ENCODE measurements at regions not wholly inside any gene's neighbourhood (a gene's known extent, or its start where the extent isn't known, plus 50 kb on each side); places are given as distances from the start of the nearest gene placed in this dataset.

DNA sequence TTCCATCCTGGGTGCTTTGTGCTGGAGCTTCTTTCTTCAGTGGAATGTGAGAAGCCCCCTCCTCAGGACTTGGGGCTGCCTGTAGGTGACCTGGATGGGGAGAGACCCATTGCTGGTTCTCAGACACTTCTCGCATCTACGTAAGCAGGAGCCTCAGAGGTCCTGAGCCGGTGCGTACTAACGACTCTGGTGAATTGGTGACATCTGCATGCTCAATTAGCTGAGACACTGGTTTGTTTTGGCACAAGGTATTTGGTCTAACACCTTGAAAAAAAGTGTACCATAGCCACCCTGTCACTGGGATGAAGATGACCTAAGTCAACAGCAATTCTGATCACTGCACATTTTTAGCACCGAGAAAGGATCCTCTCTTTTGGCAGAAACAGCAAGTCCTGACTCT, 57.7 kb downstream of the LRRC30 start:
- no peak overlapping the region for H3K4me3 Mint-ChIP-seq
- no peak for ATAC-seq
- no peaks in the 10 kb centered on the region for H3K27me3 Mint-ChIP-seq
- DNase-seq, result no peak
- CTCF ChIA-PET, result interaction anchor here (0.6 kb wide), 1 partner anchor 632 kb away, joined by 3 read pairs; no protein-coding TSS in a partner anchor
- H3K36me3 Mint-ChIP-seq (ENCODE audit: low read depth), result no peaks in the 10 kb centered on the region
- POLR2A ChIA-PET, result no interaction called here
- intact Hi-C loops (cut with DNase I, micrococcal nuclease), result no loop called here
- H3K27ac Mint-ChIP-seq, result no peak overlapping the region
- H3K9me3 Mint-ChIP-seq (ENCODE audit: low read depth), result no peaks in the 10 kb centered on the region
- no peaks in the 10 kb centered on the region for H3K4me1 Mint-ChIP-seq

- intact Hi-C loops (cut with DNase I, micrococcal nuclease), result no loop called here
- peaks cover 3% of the 10 kb centered on the region for H3K27me3 Mint-ChIP-seq
- POLR2A ChIA-PET, result no interaction called here
- H3K36me3 Mint-ChIP-seq (ENCODE audit: low read depth), result peaks cover 3% of the 10 kb centered on the region
- ATAC-seq, result no peak
- no peak overlapping the region for H3K27ac Mint-ChIP-seq
- CTCF ChIA-PET, result no interaction called here
- peaks cover 3% of the 10 kb centered on the region for H3K9me3 Mint-ChIP-seq (ENCODE audit: low read depth)
- no peaks in the 10 kb centered on the region for H3K4me1 Mint-ChIP-seq
- no peak overlapping the region for H3K4me3 Mint-ChIP-seq
- DNase-seq, result no peak
Measured at GRCh38 chr18:7290077-7290476, 59.2 kb downstream of the LRRC30 start.

DNA sequence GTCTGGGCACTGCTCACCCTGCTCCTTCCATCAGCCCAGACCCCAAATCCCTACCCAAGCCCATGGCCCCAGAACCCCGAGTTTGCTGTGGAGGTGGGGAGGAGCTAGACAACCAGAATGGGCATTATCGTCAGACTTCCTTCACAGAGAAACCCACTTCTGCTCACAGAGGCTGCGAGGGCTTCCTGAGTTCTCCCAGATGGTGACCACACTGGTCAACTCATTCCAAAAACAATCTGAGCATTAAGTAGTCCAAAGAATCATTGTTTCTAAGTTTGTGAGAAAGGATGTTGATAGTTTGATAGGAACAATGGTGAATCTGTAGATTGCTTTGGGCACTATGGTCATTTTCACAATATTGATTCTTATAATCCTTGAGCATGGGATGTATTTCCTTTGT, 60.2 kb downstream of the LRRC30 start:
- no peak overlapping the region for H3K4me3 Mint-ChIP-seq
- ChIA-PET CTCF (no interaction called here), POLR2A (no interaction called here)
- no peak overlapping the region for H3K27ac Mint-ChIP-seq
- intact Hi-C loops (cut with DNase I, micrococcal nuclease), result no loop called here
- H3K36me3 Mint-ChIP-seq (ENCODE audit: low read depth), result peaks cover 3% of the 10 kb centered on the region
- peaks cover 10% of the 10 kb centered on the region for H3K9me3 Mint-ChIP-seq (ENCODE audit: low read depth)
- H3K27me3 Mint-ChIP-seq, result peaks cover 3% of the 10 kb centered on the region
- DNase-seq (no peak), ATAC-seq (no peak)
- no peaks in the 10 kb centered on the region for H3K4me1 Mint-ChIP-seq

DNA sequence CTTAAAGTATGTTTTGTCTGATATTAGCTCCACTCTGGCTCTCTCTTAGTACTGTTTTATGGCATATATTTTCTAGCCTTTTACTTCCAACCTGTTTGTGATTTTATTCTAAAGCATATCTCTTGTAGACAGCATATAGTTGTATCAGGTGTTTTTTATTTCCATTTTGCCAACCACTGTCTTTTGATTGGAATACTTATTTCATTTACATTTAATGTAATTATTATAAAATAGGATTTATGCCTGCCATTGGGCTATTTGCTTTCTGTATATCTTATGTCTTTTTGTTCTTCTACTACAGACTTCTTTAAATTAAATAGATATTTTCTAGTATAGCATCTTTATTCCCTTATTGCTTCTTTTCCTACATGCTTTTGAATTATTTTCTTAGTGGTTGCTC, 67.3 kb downstream of the LRRC30 start:
- Mint-ChIP-seq H3K9me3 (ENCODE audit: low read depth) (peaks cover 25% of the 10 kb centered on the region), H3K27me3 (peaks cover 3% of the 10 kb centered on the region), H3K4me3 (no peak overlapping the region), H3K4me1 (no peaks in the 10 kb centered on the region), H3K27ac (no peak overlapping the region), H3K36me3 (ENCODE audit: low read depth) (peaks cover 3% of the 10 kb centered on the region)
- intact Hi-C loops (cut with DNase I, micrococcal nuclease), result no loop called here
- ATAC-seq (no peak), DNase-seq (no peak)
- ChIA-PET CTCF (no interaction called here), POLR2A (no interaction called here)

- ATAC-seq (no peak), DNase-seq (no peak)
- no peak overlapping the region for H3K27ac Mint-ChIP-seq
- no peaks in the 10 kb centered on the region for H3K36me3 Mint-ChIP-seq (ENCODE audit: low read depth)
- no peak overlapping the region for H3K4me3 Mint-ChIP-seq
- ChIA-PET CTCF (no interaction called here), POLR2A (no interaction called here)
- no peaks in the 10 kb centered on the region for H3K27me3 Mint-ChIP-seq
- no peaks in the 10 kb centered on the region for H3K4me1 Mint-ChIP-seq
- H3K9me3 Mint-ChIP-seq (ENCODE audit: low read depth), result peaks cover 15% of the 10 kb centered on the region
- intact Hi-C loops (cut with DNase I, micrococcal nuclease), result no loop called here
Measured at GRCh38 chr18:7301094-7301493, 70.2 kb downstream of the LRRC30 start.

DNA sequence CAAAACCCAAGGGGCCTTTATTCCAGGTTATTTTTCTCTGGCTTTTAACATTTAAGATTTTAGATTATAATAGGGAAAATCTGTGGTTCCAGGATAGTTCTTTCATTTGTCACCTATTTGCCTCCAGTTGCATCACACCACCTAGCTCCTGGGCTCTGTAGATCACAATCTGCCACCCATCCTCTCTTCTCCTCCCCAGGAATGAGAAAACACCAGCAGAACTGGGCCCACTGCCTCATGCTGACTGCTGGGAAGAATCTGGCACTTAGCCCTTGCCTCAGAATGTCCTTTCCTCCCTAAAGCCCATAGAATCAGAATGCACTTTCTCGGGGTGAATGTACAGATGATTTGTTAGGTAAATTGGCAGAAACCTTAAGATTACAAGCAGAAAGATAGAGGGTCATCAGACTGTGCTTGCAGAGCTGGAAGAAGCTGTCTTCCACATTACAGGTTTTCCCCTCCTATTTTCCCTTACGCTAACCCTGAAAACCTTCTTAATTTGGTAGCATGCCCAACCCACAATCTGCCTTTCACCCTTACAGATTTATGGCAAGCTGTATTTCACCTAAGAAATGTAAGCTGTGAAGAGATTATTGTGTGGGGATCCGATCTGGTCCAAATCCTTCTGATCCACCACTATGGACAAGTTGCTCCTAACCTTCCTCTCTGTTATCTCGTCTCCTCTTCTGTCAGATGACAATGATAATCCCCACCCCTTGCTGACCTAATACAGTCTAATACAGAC, 72.6 kb downstream of the LRRC30 start:
- ATAC-seq, result no peak
- no peaks in the 10 kb centered on the region for H3K36me3 Mint-ChIP-seq (ENCODE audit: low read depth)
- no peaks in the 10 kb centered on the region for H3K27me3 Mint-ChIP-seq
- no peak overlapping the region for H3K27ac Mint-ChIP-seq
- no peak for DNase-seq
- POLR2A ChIA-PET, result no interaction called here
- intact Hi-C loops (cut with DNase I, micrococcal nuclease), result no loop called here
- CTCF ChIA-PET, result no interaction called here
- no peak overlapping the region for H3K4me3 Mint-ChIP-seq
- H3K9me3 Mint-ChIP-seq (ENCODE audit: low read depth), result peaks cover 7% of the 10 kb centered on the region
- H3K4me1 Mint-ChIP-seq, result no peaks in the 10 kb centered on the region

- H3K27ac Mint-ChIP-seq, result no peak overlapping the region
- CTCF ChIA-PET, result no interaction called here
- intact Hi-C loops (cut with DNase I, micrococcal nuclease), result no loop called here
Measured at GRCh38 chr18:7304061-7304370, 73.1 kb downstream of the LRRC30 start.

DNA sequence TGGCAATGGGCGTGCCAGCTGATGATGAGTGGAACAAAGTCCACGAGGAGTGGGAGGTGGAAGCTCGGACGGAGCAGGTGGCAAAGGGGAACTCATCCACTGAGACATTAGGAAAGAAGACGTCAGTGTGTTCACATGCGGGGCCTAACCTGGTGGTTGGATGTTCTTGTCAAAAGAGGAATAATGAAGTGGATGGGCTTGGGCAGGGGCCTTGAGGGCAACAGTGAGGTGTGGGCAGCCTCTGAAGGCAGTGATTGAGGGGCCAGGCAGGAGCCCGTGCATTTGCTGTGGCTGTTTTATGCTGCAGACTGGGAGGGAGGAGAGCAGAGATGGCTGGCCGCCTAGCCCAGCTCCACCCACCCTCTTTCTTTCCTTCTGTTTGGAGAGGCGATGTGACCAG, 74.5 kb downstream of the LRRC30 start:
- intact Hi-C loops (cut with DNase I, micrococcal nuclease), result no loop called here

More at GRCh38 chr18:7304061-7304370, 73.1 kb downstream of the LRRC30 start:
- ATAC-seq (no peak), DNase-seq (no peak)
- H3K27me3 Mint-ChIP-seq, result no peaks in the 10 kb centered on the region
- H3K4me1 Mint-ChIP-seq, result no peaks in the 10 kb centered on the region
- POLR2A ChIA-PET, result no interaction called here
- peaks cover 7% of the 10 kb centered on the region for H3K9me3 Mint-ChIP-seq (ENCODE audit: low read depth)
- no peaks in the 10 kb centered on the region for H3K36me3 Mint-ChIP-seq (ENCODE audit: low read depth)
- H3K4me3 Mint-ChIP-seq, result no peak overlapping the region

DNA sequence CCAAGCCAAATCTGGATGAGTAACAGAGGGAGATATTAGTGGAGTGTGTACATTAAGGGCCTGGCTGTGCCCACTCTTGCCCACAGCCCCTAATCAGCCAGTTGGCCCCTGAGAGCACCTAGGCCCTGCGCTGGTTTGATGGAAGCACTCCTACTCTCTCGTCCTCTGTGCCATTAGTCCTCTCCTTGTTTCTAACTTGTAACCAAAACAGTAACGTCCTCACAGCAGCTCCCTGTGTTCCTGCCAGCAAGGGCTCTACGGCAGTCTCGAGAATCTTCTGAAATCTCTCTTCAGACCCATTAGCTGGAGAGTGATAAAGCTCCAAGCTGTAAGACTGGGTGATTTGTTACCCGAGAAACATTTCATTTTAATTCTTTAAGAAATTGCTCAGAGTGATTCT, 76.1 kb downstream of the LRRC30 start:
- H3K27me3 Mint-ChIP-seq, result peaks cover 2% of the 10 kb centered on the region
- ChIA-PET CTCF (no interaction called here), POLR2A (no interaction called here)
- no peaks in the 10 kb centered on the region for H3K4me1 Mint-ChIP-seq
- no peaks in the 10 kb centered on the region for H3K9me3 Mint-ChIP-seq (ENCODE audit: low read depth)
- no peak overlapping the region for H3K27ac Mint-ChIP-seq
- DNase-seq, result no peak
- no peak overlapping the region for H3K4me3 Mint-ChIP-seq
- no peaks in the 10 kb centered on the region for H3K36me3 Mint-ChIP-seq (ENCODE audit: low read depth)
- intact Hi-C loops (cut with DNase I, micrococcal nuclease), result no loop called here
- no peak for ATAC-seq

More for the DNA sequence above, 74.5 kb downstream of the LRRC30 start:
- H3K27me3 Mint-ChIP-seq, result peaks cover 2% of the 10 kb centered on the region
- no peak overlapping the region for H3K4me3 Mint-ChIP-seq
- H3K4me1 Mint-ChIP-seq, result no peaks in the 10 kb centered on the region
- no peak for ATAC-seq
- POLR2A ChIA-PET, result no interaction called here
- CTCF ChIA-PET, result interaction anchor here (0.6 kb wide), 1 partner anchor 395 kb away, joined by 3 read pairs; no protein-coding TSS in a partner anchor
- peaks cover 2% of the 10 kb centered on the region for H3K9me3 Mint-ChIP-seq (ENCODE audit: low read depth)
- DNase-seq, result no peak
- H3K27ac Mint-ChIP-seq, result no peak overlapping the region
- no peaks in the 10 kb centered on the region for H3K36me3 Mint-ChIP-seq (ENCODE audit: low read depth)

DNA sequence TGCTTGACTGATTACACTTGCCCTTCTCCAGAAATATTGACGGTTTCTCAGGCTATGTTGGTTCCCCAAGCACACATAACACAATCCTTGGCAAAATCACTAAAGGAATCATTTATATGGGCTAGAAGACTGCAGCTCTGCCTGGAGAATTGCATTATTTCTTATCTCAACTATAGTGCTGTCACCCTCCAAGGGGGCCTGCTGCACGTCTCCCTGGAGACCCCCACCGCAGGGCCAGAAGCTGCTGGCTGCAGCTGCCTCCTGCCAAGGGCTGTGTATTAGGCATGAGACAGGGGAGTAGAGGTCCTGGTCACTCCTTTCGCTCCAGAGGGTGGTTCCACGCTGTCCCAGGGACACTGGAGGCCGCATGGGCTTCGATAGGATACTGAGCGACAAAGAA, 76.6 kb downstream of the LRRC30 start:
- H3K4me3 Mint-ChIP-seq, result no peak overlapping the region
- no peak overlapping the region for H3K27ac Mint-ChIP-seq
- CTCF ChIA-PET, result no interaction called here
- H3K4me1 Mint-ChIP-seq, result no peaks in the 10 kb centered on the region
- ATAC-seq (no peak), DNase-seq (no peak)
- peaks cover 2% of the 10 kb centered on the region for H3K27me3 Mint-ChIP-seq
- no peaks in the 10 kb centered on the region for H3K36me3 Mint-ChIP-seq (ENCODE audit: low read depth)
- POLR2A ChIA-PET, result no interaction called here
- no peaks in the 10 kb centered on the region for H3K9me3 Mint-ChIP-seq (ENCODE audit: low read depth)
- intact Hi-C loops (cut with DNase I, micrococcal nuclease), result no loop called here

DNA sequence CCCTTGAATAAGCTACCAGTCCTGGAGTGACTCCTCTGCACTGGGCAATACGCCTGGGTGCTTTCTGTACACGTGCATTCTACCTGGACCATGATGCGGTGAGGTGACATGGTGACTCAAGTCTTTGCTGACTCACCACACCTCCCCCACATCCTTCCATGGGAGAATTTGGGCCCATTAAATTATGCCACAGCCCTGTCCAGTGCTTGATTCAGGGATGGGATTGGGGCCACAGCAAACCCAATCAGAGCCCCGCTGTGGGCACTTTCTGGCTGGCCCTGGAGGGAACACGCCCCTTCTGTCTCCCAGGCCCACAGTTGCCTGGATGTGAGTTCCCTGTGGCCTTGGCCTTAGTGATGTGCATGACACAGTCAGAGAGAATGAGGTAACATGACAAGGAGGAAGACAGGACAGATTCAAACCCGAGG, 86.9 kb downstream of the LRRC30 start:
- CTCF ChIA-PET, result no interaction called here
- intact Hi-C loops (cut with DNase I, micrococcal nuclease), result no loop called here
- Mint-ChIP-seq H3K9me3 (ENCODE audit: low read depth) (peaks cover 2% of the 10 kb centered on the region), H3K4me3 (no peak overlapping the region), H3K27ac (no peak overlapping the region), H3K4me1 (no peaks in the 10 kb centered on the region), H3K27me3 (peaks cover 4% of the 10 kb centered on the region), H3K36me3 (ENCODE audit: low read depth) (no peaks in the 10 kb centered on the region)
- POLR2A ChIA-PET, result no interaction called here
- no peak for DNase-seq
- no peak for ATAC-seq

GRCh38 chr18:7319161-7319560, 88.3 kb downstream of the LRRC30 start:
- intact Hi-C loops (cut with DNase I, micrococcal nuclease), result no loop called here
- Mint-ChIP-seq H3K27me3 (peaks cover 4% of the 10 kb centered on the region), H3K27ac (no peak overlapping the region), H3K36me3 (ENCODE audit: low read depth) (no peaks in the 10 kb centered on the region), H3K4me1 (no peaks in the 10 kb centered on the region), H3K9me3 (ENCODE audit: low read depth) (peaks cover 2% of the 10 kb centered on the region), H3K4me3 (no peak overlapping the region)
- ATAC-seq (no peak), DNase-seq (no peak)
- POLR2A ChIA-PET, result no interaction called here
- CTCF ChIA-PET, result no interaction called here

DNA sequence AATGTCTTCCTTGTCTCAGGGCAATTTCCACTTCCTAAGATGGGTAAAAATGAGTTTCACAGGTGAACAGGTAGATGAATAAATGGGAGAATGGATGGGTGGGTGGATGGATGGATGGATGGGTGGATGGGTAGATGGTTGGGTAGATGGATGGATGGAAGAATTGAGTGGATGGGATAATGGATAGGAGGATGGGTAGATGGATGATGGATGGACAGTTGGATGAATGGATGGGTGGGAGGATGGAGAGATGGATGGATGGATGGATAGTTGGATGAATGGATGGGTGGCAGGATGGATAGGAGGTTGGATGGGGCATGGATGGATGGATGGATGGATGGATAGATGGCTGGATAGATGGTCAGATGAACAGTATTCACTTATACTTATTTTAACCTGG, 90.9 kb downstream of the LRRC30 start:
- Mint-ChIP-seq H3K9me3 (ENCODE audit: low read depth) (peaks cover 2% of the 10 kb centered on the region), H3K27ac (no peak overlapping the region), H3K36me3 (ENCODE audit: low read depth) (no peaks in the 10 kb centered on the region), H3K4me3 (no peak overlapping the region), H3K27me3 (peaks cover 4% of the 10 kb centered on the region), H3K4me1 (no peaks in the 10 kb centered on the region)
- CTCF ChIA-PET, result no interaction called here
- intact Hi-C loops (cut with DNase I, micrococcal nuclease), result no loop called here
- DNase-seq, result no peak
- POLR2A ChIA-PET, result no interaction called here
- ATAC-seq, result no peak

Measured in activated CD4-positive, alpha-beta T cell treated with anti-CD3 and anti-CD28 coated beads for 36 hours (primary cell).